ENCODE measurements at regions not wholly inside any gene's neighbourhood (a gene's known extent, or its start where the extent isn't known, plus 50 kb on each side); places are given as distances from the start of the nearest gene placed in this dataset.

GRCh38 chr2:19287324-19287723 lies 71.1 kb downstream of the OSR1 start:
- H3K4me3 ChIP-seq (ENCODE audit: low read length) = no peak overlapping the region
- no peak for TF ChIP-seq CTCF (conservative IDR thresholded peaks at IDR 0.05; ENCODE audit: low read depth, low read length)
- DNase-seq (ENCODE audit: low read depth) = no peak

GRCh38 chr2:19282305-19282704 lies 76.1 kb downstream of the OSR1 start:
- TF ChIP-seq CTCF (conservative IDR thresholded peaks at IDR 0.05; ENCODE audit: low read depth, low read length) = no peak
- no peak for DNase-seq (ENCODE audit: low read depth)
- H3K4me3 ChIP-seq (ENCODE audit: low read length) = no peak overlapping the region

- no peak for DNase-seq (ENCODE audit: low read depth)
- no peak for TF ChIP-seq CTCF (conservative IDR thresholded peaks at IDR 0.05; ENCODE audit: low read depth, low read length)
Measured at GRCh38 chr2:19274439-19274838, 84.0 kb downstream of the OSR1 start.

GRCh38 chr2:19272941-19273470 lies 85.4 kb downstream of the OSR1 start:
- TF ChIP-seq CTCF (conservative IDR thresholded peaks at IDR 0.05; ENCODE audit: low read depth, low read length) = no peak
- DNase-seq (ENCODE audit: low read depth) = no peak
- no peak overlapping the region for H3K4me3 ChIP-seq (ENCODE audit: low read length)

More at GRCh38 chr2:19274439-19274838, 84.0 kb downstream of the OSR1 start:
- no peak overlapping the region for H3K4me3 ChIP-seq (ENCODE audit: low read length)

- TF ChIP-seq CTCF (conservative IDR thresholded peaks at IDR 0.05; ENCODE audit: low read depth, low read length) = no peak
- DNase-seq (ENCODE audit: low read depth) = no peak
- H3K4me3 ChIP-seq (ENCODE audit: low read length) = no peak overlapping the region
Measured at GRCh38 chr2:19272039-19272438, 86.4 kb downstream of the OSR1 start.

GRCh38 chr2:19264852-19265251 lies 93.6 kb downstream of the OSR1 start:
- H3K4me3 ChIP-seq (ENCODE audit: low read length) = no peak overlapping the region
- DNase-seq (ENCODE audit: low read depth) = no peak
- no peak for TF ChIP-seq CTCF (conservative IDR thresholded peaks at IDR 0.05; ENCODE audit: low read depth, low read length)

GRCh38 chr2:19262150-19262549 lies 96.3 kb downstream of the OSR1 start:
- no peak for TF ChIP-seq CTCF (conservative IDR thresholded peaks at IDR 0.05; ENCODE audit: low read depth, low read length)

More at GRCh38 chr2:19262150-19262549, 96.3 kb downstream of the OSR1 start:
- H3K4me3 ChIP-seq (ENCODE audit: low read length) = no peak overlapping the region
- DNase-seq (ENCODE audit: low read depth) = no peak

Data from retinal pigment epithelial cell (primary cell).